ELF-1 (cell line): ENCODE measurements at regions not wholly inside any gene's neighbourhood (a gene's known extent, or its start where the extent isn't known, plus 50 kb on each side); places are given as distances from the start of the nearest gene placed in this dataset.

Experiments
- DNase-seq: peaks from one replicate; pipeline ENCODE4 v3.0.0-alpha.2; 2016; ENCODE audit warnings: low read depth, low spot score

GRCh38 chr18:27695503-27695902 lies 481.4 kb downstream of the CDH2 start:
- DNase-seq = no peak

DNA sequence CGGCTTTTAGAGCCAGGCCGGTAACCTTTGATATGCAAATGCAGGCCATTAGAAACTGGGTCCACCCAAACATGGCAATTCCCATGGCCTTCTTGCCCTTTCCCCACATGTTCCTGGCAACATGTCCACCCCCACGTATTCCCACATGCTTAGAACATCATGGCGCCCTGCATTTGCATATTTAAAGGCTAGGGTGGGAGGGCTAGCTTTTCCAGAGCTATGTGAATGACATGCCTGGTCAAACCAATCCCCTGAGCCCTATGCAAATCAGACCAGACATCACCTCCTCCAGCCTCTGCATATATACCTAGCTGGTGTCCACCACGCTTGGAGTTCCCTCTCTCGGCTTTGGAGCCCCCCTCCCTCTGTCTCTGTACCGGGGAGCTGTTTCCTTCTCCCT lies 481.9 kb downstream of the CDH2 start:
- DNase-seq = peak; percentile 38

GRCh38 chr18:27688581-27688980 lies 488.3 kb downstream of the CDH2 start:
- DNase-seq = no peak

GRCh38 chr18:27687351-27687979 lies 489.5 kb downstream of the CDH2 start:
- no peak for DNase-seq

DNA sequence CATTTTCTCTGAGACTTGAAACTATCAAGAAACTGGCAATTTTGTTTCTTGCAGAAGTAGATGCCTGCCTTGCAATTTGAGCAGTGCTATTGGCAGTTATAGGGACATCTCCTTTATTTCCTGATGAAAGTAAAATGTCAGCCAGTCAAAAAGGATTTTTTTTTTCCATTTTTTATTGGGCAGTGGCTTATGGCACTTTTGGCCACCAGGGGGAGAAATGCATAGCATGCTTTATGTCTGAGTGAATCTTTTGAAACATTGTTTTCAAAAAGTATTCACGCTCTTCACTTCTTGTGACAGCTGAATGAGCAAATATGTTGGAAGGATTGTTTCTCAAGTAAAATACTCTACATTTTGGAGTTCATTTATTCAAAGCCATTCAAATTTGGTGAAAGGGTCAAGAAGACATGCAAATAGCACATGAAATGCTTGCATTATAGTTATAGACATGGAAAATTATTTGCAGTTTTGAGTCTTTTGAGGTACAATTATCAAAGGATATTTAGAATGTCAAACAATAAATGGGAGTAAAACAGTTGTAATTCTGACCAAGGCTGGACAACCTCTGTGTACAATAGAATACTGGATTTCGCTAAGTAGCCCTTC lies 491.0 kb downstream of the CDH2 start:
- peak; percentile 10 for DNase-seq

- DNase-seq = no peak
Observed at GRCh38 chr18:27685091-27685490, 491.8 kb downstream of the CDH2 start.

DNA sequence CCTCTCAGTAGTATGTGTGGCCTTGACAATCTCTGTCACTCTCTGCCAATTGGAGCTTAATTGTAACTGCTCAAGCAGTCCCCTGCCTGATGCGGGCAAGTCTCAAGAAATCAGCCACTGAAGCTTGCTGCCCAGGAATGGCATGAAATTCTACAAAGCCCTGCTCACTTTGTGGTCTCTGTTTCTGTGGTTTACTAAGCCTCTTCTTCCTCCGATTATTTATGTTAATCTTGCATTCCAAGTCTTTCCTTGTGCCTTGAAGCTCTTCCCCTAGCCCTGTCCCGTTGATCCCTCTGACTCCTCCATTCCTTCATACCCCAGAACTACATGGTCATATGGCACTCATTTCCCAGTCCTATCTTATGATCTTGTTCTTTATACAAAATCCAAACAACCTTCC lies 489.3 kb upstream of the CHST9 start:
- no peak for DNase-seq

DNA sequence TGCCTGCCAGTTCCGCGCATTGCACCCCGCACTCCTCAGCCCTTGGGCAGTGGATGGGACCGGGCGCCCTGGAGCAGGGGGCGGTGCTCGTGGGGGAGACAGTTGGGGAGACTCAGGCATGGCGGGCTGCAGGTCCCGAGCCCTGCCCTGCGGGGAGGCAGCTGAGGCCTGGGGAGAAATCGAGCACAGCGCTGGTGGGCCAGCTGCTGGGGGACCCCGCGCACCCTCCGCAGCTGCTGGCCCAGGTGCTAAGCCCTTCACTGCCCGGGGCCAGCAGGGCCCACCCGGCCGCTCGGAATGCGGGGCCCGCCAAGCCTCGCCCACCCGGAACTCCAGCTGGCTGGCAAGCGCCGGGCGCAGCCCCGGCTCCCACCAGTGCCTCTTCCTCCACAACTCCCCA lies 488.8 kb upstream of the CHST9 start:
- DNase-seq = no peak

- DNase-seq = no peak
Observed at GRCh38 chr18:27668158-27668557, 483.1 kb upstream of the CHST9 start.

GRCh38 chr18:27667064-27667463 lies 482.0 kb upstream of the CHST9 start:
- no peak for DNase-seq

GRCh38 chr18:27666016-27666415 lies 480.9 kb upstream of the CHST9 start:
- no peak for DNase-seq

DNA sequence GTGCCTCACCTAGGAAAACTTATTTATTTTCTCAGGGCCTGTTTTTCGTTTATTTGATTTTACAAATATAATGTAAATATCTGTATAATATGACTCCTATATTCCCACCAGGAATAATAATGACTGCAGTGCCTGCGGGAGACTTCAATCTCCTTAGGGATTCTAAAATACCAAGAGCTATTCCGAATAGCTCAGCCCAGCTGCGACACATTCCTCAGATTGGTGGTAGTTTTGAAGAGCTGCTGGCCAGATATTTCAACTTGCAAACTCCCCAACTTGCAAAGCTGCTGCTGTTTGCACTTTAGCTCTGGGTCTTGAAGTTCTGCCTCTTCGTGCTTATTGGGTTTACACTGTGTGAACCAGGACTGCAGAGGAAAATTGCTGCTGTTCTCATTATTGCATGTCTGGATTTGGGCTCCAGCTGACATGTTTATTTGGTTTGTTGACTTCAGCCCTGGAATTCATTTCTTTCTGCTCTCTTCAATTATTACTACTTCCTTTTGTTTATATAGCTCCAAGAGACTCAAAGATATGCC lies 480.2 kb upstream of the CHST9 start:
- peak; percentile 18 for DNase-seq

GRCh38 chr18:27662949-27663348 lies 477.8 kb upstream of the CHST9 start:
- no peak for DNase-seq

DNA sequence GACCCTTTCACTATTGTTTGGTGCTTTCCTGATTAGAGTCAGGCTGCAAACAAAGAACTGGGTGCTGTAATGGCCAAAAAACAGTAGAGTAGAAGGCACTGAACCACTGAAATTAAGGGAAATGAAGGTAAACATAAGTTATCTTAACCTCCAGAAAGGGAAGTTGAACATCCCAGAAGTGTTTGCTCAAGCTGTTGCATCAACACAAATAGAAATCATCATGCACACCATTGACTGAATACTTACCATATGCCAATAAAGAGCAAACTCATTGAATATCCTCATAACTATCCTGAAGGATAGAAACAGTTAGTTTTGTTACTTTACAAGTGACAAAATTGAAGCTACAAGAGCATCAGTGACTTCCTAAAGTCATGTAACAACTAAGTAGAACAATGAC lies 477.4 kb upstream of the CHST9 start:
- no peak for DNase-seq

- DNase-seq = peak; percentile 4
Observed at GRCh38 chr18:27661320-27662018, 476.4 kb upstream of the CHST9 start.

- no peak for DNase-seq
Observed at GRCh38 chr18:27656905-27657304, 471.8 kb upstream of the CHST9 start.

DNA sequence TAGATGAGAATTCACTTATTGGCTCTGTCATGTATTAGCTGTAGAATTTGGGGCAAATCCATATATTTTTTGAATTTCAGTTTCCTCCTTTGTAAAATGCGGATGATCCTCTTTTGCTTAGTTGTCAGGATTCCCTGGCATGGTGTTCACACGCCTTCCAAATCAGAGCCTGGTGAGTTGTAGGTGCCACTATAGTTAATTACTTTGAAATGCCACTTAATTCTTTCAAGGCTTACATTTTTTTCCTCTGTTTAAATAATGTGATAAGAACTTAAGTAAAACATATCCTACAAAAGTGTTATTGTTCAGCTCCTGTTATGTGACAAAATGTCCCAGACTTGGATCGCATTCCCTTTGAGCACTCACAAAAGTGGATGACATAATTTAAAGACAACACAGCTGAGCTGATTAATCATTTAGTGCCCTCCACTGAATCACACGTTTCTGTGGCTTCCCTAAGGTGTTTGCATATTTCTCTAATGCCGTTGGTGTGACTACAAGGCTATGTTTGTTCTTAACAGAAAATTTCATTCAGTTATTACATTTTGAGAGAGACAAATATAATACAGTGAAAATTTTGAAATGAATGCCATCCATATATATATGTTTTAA lies 471.2 kb upstream of the CHST9 start:
- no peak for DNase-seq

DNA sequence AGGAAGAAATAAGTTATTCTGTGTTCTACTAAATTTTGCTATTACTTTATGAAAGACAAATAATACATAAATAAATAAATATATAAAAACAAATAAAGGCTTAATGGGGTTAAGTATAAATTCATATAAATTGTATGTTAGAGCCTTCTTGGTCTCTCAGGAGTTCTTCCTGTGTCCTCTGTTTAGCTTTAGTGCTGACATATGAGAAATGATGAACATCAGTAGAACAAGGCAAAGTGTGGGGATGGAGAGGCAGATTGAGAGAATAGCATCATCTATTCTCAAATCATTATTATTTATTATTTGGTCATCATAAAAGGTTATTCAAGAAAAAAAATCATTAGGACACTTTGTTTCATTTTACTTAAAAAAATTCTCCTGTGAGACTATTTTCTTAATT lies 468.1 kb upstream of the CHST9 start:
- DNase-seq = no peak

- DNase-seq = no peak
Observed at GRCh38 chr18:27652480-27653121, 467.5 kb upstream of the CHST9 start.

- no peak for DNase-seq
Observed at GRCh38 chr18:27649621-27650020, 464.5 kb upstream of the CHST9 start.

GRCh38 chr18:27645929-27646328 lies 460.8 kb upstream of the CHST9 start:
- DNase-seq = no peak

- no peak for DNase-seq
Observed at GRCh38 chr18:27636576-27637085, 451.5 kb upstream of the CHST9 start.
